ENCODE measurements at regions not wholly inside any gene's neighbourhood (a gene's known extent, or its start where the extent isn't known, plus 50 kb on each side); places are given as distances from the start of the nearest gene placed in this dataset.

DNA sequence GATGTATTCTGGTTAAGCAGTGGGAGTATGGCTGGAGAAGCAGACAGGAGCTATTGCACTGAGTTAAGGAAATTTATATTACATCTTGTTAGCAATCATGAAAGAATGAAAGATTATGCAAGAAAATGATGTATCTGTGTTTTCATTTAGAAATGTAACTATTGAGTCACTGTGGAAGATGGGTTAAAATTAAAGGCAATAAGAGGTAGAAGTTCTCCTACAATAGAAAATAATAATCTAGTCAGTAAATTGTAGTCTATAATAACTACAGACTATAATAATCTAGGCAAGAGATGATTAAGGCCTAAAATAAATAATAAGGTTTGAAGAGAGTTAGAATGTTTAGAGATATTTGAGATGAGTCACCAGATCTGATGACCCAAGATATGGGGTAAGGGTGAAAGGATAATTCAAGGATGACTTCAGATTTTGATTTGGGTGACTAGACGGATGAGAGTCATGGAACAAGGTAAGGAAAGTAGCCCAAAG lies 371.9 kb upstream of the KCNH7 start:
- no peak overlapping the region for H3K27ac ChIP-seq (ENCODE audit: extremely low read depth, low read depth, low read length)
- in situ Hi-C loops (cut with MboI), result no loop called here
- no peaks in the 10 kb centered on the region; the same call in 1 of the 2 replicates for H3K9me3 ChIP-seq (replicated peaks; ENCODE audit: control insufficient read depth, insufficient read depth, low read depth, low read length)
- TF ChIP-seq, protein P1, sequence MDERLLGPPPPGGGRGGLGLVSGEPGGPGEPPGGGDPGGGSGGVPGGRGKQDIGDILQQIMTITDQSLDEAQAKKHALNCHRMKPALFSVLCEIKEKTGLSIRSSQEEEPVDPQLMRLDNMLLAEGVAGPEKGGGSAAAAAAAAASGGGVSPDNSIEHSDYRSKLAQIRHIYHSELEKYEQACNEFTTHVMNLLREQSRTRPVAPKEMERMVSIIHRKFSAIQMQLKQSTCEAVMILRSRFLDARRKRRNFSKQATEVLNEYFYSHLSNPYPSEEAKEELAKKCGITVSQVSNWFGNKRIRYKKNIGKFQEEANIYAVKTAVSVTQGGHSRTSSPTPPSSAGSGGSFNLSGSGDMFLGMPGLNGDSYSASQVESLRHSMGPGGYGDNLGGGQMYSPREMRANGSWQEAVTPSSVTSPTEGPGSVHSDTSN (CRISPR knock-in tag; IDR thresholded peaks at IDR 0.05; ENCODE audit: low read depth), result no peak
- TF ChIP-seq, protein P1 (tag; conservative IDR thresholded peaks at IDR 0.05; ENCODE audit: low read depth), result no peak
- no peak for TF ChIP-seq KAT2B (IDR thresholded peaks at IDR 0.05; ENCODE audit: low read depth, low read length)
- no peak for TF ChIP-seq MEF2D (tag; conservative IDR thresholded peaks at IDR 0.05; ENCODE audit: low read depth)
- TF ChIP-seq NR2C1 (IDR thresholded peaks at IDR 0.05), result no peak
- no peak for TF ChIP-seq NR2C1 (tag; IDR thresholded peaks at IDR 0.05)
- TF ChIP-seq EZH2 (IDR thresholded peaks at IDR 0.05; ENCODE audit: borderline replicate concordance, low read depth, low read length), result no peak
- no peak for TF ChIP-seq BCOR (IDR thresholded peaks at IDR 0.05)
- no peak for TF ChIP-seq ZNF445 (CRISPR knock-in tag; IDR thresholded peaks at IDR 0.05; ENCODE audit: low read depth)
- TF ChIP-seq NR4A1 (CRISPR knock-in tag; IDR thresholded peaks at IDR 0.05), result no peak
- no peak for TF ChIP-seq NR4A1 (tag; IDR thresholded peaks at IDR 0.05)
- TF ChIP-seq, protein P2, sequence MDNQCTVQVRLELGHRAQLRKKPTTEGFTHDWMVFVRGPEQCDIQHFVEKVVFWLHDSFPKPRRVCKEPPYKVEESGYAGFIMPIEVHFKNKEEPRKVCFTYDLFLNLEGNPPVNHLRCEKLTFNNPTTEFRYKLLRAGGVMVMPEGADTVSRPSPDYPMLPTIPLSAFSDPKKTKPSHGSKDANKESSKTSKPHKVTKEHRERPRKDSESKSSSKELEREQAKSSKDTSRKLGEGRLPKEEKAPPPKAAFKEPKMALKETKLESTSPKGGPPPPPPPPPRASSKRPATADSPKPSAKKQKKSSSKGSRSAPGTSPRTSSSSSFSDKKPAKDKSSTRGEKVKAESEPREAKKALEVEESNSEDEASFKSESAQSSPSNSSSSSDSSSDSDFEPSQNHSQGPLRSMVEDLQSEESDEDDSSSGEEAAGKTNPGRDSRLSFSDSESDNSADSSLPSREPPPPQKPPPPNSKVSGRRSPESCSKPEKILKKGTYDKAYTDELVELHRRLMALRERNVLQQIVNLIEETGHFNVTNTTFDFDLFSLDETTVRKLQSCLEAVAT (IDR thresholded peaks at IDR 0.05), result no peak
- no peak for TF ChIP-seq HDAC3 (IDR thresholded peaks at IDR 0.05; ENCODE audit: borderline replicate concordance, partially characterized antibody)
- FAIRE-seq (no peak), ATAC-seq (no peak), DNase-seq (ENCODE audit: extremely low read depth in 1 of 4, low spot score in 3 of 4) (no peak)
- no peak overlapping the region for H2AFZ ChIP-seq (ENCODE audit: low read depth, low read length)
- no peaks in the 10 kb centered on the region for H3K27me3 ChIP-seq (ENCODE audit: control insufficient read depth in 2 of 2, insufficient read depth in 2 of 2, low read length in 2 of 2)
- H3K79me2 ChIP-seq (ENCODE audit: control insufficient read depth, insufficient read depth, low read length), result no peaks in the 10 kb centered on the region
- no peak overlapping the region for H3K9ac ChIP-seq (ENCODE audit: insufficient read depth in 1 of 2, low read depth in 2 of 2, low read length in 2 of 2)
- H3K4me3 ChIP-seq, result no peak overlapping the region
- no peaks in the 10 kb centered on the region for H3K4me1 ChIP-seq (replicated peaks in 1 of 2; ENCODE audit: control insufficient read depth in 2 of 2, insufficient read depth in 2 of 2, low read length in 2 of 2)
- H3K36me3 ChIP-seq (ENCODE audit: control insufficient read depth, insufficient read depth, low read length), result no peaks in the 10 kb centered on the region
- H3K4me2 ChIP-seq (ENCODE audit: insufficient read depth, low read length), result no peak overlapping the region
- intact Hi-C loops (cut with micrococcal nuclease), result no loop called here
- no peaks in the 10 kb centered on the region for H3K9me1 ChIP-seq (ENCODE audit: control insufficient read depth, insufficient read depth, low read length)
- no TSS peak for BruUV-seq (replicated peaks)
- WGBS (ENCODE audit: insufficient coverage, low coverage, missing lambda C conversion rate), result 0% methylated on average over 1 of the region's 1 CpG
- ChIA-PET CTCF (ENCODE audit: low intra/inter-chr PET ratio) (no interaction called here), POLR2A (no interaction called here)
- H4K20me1 ChIP-seq (replicated peaks; ENCODE audit: control insufficient read depth, insufficient read depth, low read length), result no peaks in the 10 kb centered on the region
